ENCODE measurements at regions not wholly inside any gene's neighbourhood (a gene's known extent, or its start where the extent isn't known, plus 50 kb on each side); places are given as distances from the start of the nearest gene placed in this dataset.

- TF ChIP-seq CTCF (IDR thresholded peaks at IDR 0.05) = no peak
- TF ChIP-seq POLR2A (IDR thresholded peaks at IDR 0.05) = no peak
Observed at GRCh38 chr5:57613741-57614140, 131.1 kb upstream of the ACTBL2 start.

Measured in stomach (tissue), 4 donors.